Erythroblast (primary cell): ENCODE measurements at regions not wholly inside any gene's neighbourhood (a gene's known extent, or its start where the extent isn't known, plus 50 kb on each side); places are given as distances from the start of the nearest gene placed in this dataset.
"Not testable (repeated sequence)": the region's sequence is repeated elsewhere in the genome, so short reads cannot be mapped to it uniquely, and the experiment has no call there.

Experiments used
- GATA1 ChIP-seq: IDR thresholded peaks from 2 replicates; pipeline ENCODE4 v1.6.1; 2011; ENCODE audit warnings: low read depth, mild to moderate bottlenecking, control low read depth, low read length, moderate library complexity
- POLR2A ChIP-seq: IDR thresholded peaks from 2 replicates; pipeline ENCODE4 v1.6.1; 2011; ENCODE audit warnings: mild to moderate bottlenecking, low read length

- not testable (repeated sequence) for TF ChIP-seq POLR2A, GATA1
These were observed 560.8 kb upstream of the CDH5 start for GRCh38 chr16:65805704-65806103.
